SIG-M5 treated with dmso at 0.1 percent for 504 hours (cell line): ENCODE measurements at regions not wholly inside any gene's neighbourhood (a gene's known extent, or its start where the extent isn't known, plus 50 kb on each side); places are given as distances from the start of the nearest gene placed in this dataset.

Experiments
- DNase-seq: peaks from one replicate; lab custom pipeline; 2025; ENCODE audit not compliant: unreplicated experiment; lab: John Stamatoyannopoulos, UW

DNA sequence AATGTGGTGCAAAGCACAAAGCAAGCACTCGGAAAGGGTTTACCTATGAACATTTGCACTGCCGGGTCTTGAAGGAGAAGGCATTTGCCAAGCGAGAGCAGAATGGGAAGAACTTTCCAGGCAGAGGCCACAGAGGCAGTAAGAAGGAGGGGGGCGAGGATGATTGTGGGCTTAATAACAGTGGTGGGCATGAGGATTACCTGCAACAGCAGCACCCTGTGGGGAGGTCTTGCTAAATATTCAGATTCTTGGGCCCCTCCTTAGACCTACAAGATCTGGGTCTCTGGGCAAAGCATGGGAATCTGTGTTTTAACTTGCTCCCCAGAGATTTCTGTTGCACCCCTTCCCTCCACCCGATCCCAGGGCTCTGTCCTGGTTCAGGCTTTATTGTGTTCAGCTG is 75.1 kb upstream of the ZBED5 start:
- no peak for DNase-seq

DNA sequence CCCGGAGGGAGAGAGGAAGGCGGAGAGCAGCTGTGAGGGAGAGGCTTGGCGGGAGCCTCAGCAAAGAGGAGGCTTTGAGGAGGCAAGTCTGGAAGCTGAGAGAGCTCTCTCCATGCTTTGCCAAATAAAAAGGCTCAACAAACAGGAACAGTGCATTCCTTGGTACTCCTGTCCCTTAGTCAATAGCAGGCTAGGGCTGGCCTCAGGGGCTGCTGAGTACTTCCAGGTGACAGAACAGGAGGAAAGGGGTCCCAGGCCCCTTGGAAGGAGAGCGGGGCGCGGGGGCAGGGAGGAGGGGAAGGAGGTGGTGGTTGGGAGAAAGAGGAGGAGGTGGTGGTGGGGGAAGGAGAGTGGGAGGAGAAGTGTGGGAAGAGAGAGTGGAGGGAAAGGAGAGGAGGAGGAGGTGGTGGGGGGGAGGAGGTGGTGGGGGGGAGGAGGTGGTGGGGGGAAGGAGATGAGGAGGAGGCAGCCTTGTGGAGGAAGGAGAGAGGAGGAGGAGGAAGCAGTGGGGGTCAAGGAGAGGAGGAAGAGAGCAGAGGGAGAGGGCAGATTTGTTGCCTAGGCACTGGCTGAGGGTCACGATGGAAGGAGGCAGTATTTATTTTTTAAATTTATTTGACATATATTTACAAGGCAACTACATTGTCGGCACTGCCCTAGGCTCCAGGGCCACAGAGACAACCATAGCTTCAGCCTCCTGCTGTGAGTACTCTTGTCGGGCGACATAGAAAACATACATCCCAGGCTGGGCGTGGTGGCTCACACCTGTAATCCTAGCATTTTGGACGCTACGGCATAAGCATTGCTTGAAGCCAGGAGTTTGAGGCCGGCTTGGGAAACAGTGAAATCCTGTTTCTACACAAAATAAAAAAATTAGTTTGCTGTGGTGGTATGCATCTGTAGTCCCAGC is 74.2 kb upstream of the ZBED5 start:
- no peak for DNase-seq

GRCh38 chr11:10930972-10931760 is 73.3 kb upstream of the ZBED5 start:
- no peak for DNase-seq

- no peak for DNase-seq
Observed at GRCh38 chr11:10930224-10930971, 72.5 kb upstream of the ZBED5 start.

DNA sequence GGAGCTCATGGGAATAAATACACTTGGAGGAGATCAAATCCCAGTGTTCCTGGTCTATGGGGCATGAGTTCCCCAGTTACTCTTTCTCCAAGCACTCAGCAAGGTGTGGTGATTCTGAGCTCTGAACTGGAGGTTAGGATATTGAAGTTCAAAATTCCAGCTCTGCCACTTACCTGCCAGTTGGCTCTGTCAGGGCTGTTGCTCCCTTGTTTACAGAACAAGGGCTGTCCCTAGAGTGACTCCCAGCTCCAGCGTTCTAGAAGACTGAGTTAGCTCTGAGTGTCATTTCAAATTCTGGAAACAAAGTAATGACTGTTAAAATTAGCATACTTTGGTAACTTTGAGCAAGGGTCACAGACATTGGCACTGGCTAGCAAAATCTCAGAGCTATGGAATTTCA is 69.7 kb upstream of the ZBED5 start:
- DNase-seq = no peak

DNA sequence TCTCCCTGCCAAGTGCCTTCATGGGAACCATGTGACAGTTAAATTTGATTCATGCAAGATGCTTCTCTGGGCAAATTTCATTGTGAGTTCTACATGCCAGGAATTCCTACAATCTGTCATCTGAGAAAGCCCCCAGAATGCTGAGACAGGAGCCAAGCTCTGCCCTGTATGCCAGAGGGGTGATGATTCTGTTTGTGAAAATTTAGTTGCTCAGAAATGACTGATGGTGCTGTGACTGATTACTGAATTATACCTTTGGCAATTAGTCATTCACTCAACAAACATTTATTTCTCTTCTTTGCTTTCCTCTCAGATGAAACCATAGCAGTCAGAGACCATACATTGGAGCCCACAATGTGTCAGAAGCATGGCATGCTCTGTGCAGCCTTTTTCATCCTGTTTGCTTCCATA is 69.0 kb upstream of the ZBED5 start:
- DNase-seq = no peak

GRCh38 chr11:10925149-10925926 is 67.5 kb upstream of the ZBED5 start:
- no peak for DNase-seq

- DNase-seq = no peak
Observed at GRCh38 chr11:10923882-10924281, 66.0 kb upstream of the ZBED5 start.

DNA sequence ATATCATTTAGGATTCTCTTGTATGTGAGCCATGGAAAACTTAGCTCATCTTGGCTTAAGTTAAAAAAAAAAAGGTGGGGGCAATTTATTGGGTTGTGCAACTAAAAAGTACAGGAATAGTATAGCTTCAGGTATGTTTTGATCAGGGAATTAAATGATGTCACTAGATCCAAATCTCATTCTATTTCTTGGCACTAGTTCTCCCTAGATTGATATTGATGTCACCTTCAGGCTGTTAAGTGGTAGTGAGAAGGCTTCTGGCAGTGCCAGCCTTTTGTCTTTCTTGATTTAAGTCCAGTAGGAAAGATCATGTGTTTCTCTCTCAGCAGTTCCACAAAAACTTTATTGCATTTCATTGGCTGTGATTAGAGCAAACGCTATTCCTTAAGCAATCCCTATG is 65.0 kb upstream of the ZBED5 start:
- DNase-seq = no peak

DNA sequence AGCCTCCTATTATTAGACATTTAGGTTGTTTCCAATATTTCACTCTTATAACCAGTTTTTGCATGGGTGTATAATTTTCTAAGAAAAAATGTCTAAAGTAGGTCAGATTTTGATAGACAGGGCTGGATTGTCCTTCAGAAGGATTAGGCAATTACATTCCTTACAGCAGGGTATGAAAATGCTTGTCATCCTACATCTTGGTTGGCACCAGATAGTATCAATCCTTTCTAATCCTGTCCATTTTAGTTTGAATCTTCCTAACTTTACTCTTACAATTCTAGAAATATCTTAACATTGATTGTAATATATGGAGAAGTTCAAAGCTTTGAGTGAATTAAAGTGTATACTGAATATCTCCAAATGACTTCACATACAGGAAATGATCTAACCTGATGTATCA is 63.0 kb upstream of the ZBED5 start:
- no peak for DNase-seq

GRCh38 chr11:10920205-10920604 is 62.4 kb upstream of the ZBED5 start:
- DNase-seq = peak; percentile 54

- peak; percentile 23 for DNase-seq
Observed at GRCh38 chr11:10918698-10919097, 60.8 kb upstream of the ZBED5 start.

DNA sequence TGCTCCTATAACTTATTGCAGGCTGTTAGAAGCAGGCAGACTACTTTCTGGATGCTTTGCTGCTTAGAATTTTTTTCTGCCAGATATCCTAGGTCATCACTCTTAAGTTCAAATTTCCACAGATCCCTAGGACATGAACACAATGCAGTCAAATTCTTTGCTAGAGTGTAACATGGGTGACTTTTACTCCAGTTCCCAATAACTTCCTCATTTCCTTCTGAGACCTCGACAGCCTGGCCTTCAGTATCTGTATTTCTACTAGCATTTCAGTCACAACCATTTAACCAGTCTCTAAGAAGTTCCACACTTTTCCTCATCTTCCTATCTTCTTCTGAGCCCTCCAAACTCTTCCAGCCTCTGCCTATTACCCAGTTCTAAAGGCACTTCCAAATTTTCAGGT is 60.4 kb upstream of the ZBED5 start:
- DNase-seq = peak; percentile 19

DNA sequence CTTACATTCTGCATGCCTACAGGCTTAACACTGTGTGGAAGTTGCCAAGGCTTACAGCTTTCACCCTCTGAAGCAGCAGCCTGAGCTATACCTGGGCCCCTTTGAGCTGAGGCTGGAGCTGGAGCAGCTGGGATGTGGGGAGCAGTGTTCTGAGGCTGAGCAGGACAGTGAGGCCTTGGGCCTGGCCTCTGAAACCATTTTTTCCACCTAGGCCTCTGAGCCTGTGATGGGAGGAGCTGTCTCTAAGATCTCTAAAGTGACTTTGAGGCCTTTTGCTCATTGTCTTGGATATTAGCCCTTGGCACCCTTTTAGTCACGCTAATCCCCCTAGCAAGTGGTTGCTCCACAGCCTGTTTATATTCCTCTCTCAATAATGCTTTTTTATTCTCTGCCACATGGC is 59.9 kb upstream of the ZBED5 start:
- DNase-seq = no peak

GRCh38 chr11:10916665-10917064 is 58.8 kb upstream of the ZBED5 start:
- no peak for DNase-seq

- DNase-seq = no peak
Observed at GRCh38 chr11:10914050-10914449, 56.2 kb upstream of the ZBED5 start.

GRCh38 chr11:10913075-10913474 is 55.2 kb upstream of the ZBED5 start:
- DNase-seq = no peak

GRCh38 chr11:10911907-10912306 is 54.1 kb upstream of the ZBED5 start:
- DNase-seq = no peak

DNA sequence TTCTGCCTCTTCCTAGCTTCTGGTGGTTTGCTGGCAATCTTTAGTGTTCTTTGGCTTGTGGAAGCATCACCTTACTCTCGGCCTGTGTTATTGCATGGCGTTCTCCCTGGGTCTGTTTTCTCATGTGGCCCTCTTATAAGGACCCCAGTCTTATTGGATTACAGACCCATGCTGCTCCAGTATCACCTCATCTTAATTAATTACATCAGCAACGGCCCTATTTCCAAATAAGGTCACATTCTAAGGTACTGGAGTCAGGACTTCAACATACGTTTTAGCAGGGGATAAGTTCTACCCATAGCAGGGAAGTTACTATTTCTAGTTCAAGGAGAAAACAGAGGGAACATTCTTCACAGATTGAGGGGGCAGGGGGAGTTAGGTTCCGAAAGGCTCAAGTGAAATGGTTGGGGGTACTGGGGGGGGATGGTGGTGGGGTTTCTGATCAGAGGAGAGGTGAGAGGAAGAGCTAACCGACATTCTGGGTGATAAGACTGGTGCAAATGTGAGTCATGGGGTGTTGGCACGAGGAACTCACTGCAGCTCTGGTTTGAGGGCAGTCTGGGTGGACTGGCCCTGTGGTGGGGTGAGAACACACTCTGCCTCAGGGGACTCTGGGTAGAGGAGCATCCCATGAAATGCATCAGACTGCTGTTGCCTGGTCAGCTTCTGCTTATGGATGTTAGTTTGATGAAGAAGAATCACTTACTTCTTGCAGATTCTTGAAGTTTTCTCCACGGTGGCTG is 51.5 kb upstream of the ZBED5 start:
- no peak for DNase-seq
